ENCODE measurements at regions not wholly inside any gene's neighbourhood (a gene's known extent, or its start where the extent isn't known, plus 50 kb on each side); places are given as distances from the start of the nearest gene placed in this dataset.

- Histone ChIP-seq H3K9ac (ENCODE audit: low read length) (no peak overlapping the region), H3K36me3 (ENCODE audit: control insufficient read depth, insufficient read depth, low read length) (no peaks in the 10 kb centered on the region), H3K27me3 (ENCODE audit: control insufficient read depth, insufficient read depth, low read length) (no peaks in the 10 kb centered on the region), H3K4me1 (ENCODE audit: control insufficient read depth, insufficient read depth, low read length) (no peaks in the 10 kb centered on the region), H3K27ac (ENCODE audit: low read depth, low read length) (no peak overlapping the region), H3K4me3 (ENCODE audit: low read length) (no peak overlapping the region)
These were observed 514.2 kb downstream of the TXNL1 start for GRCh38 chr18:56124186-56124585.

- Histone ChIP-seq H3K27ac (ENCODE audit: low read depth, low read length) (no peak overlapping the region), H3K9ac (ENCODE audit: low read length) (no peak overlapping the region), H3K27me3 (ENCODE audit: control insufficient read depth, insufficient read depth, low read length) (no peaks in the 10 kb centered on the region), H3K4me1 (ENCODE audit: control insufficient read depth, insufficient read depth, low read length) (no peaks in the 10 kb centered on the region), H3K36me3 (ENCODE audit: control insufficient read depth, insufficient read depth, low read length) (no peaks in the 10 kb centered on the region), H3K4me3 (ENCODE audit: low read length) (no peak overlapping the region)
These were observed 516.7 kb downstream of the TXNL1 start for GRCh38 chr18:56121669-56122068.

DNA sequence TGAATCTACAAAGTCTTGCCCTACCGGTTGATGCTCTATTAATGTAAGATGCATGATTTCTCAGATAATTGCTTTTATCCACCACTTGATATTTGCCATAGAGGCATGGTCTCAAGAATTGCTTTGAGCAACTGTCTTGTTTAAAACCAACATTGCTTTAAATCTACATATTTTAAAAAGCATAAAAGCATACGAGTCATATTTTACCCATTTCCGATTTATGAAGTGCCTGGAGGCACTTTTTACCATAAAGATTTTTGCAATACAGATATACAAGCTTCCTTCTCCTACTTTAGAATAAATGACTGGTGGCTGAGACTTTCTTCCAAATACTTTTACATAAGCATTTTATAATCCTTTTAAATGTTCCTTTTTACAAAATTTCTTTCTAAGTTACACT lies 517.6 kb downstream of the TXNL1 start:
- no peak overlapping the region for H3K9ac ChIP-seq (ENCODE audit: low read length)
- H3K4me3 ChIP-seq (ENCODE audit: low read length): no peak overlapping the region
- no peaks in the 10 kb centered on the region for H3K36me3 ChIP-seq (ENCODE audit: control insufficient read depth, insufficient read depth, low read length)
- no peaks in the 10 kb centered on the region for H3K4me1 ChIP-seq (ENCODE audit: control insufficient read depth, insufficient read depth, low read length)
- H3K27me3 ChIP-seq (ENCODE audit: control insufficient read depth, insufficient read depth, low read length): no peaks in the 10 kb centered on the region
- no peak overlapping the region for H3K27ac ChIP-seq (ENCODE audit: low read depth, low read length)

- Histone ChIP-seq H3K27me3 (ENCODE audit: control insufficient read depth, insufficient read depth, low read length) (no peaks in the 10 kb centered on the region), H3K4me3 (ENCODE audit: low read length) (no peak overlapping the region), H3K36me3 (ENCODE audit: control insufficient read depth, insufficient read depth, low read length) (no peaks in the 10 kb centered on the region), H3K27ac (ENCODE audit: low read depth, low read length) (no peak overlapping the region), H3K4me1 (ENCODE audit: control insufficient read depth, insufficient read depth, low read length) (no peaks in the 10 kb centered on the region), H3K9ac (ENCODE audit: low read length) (no peak overlapping the region)
These were observed 518.7 kb downstream of the TXNL1 start for GRCh38 chr18:56119681-56120080.

DNA sequence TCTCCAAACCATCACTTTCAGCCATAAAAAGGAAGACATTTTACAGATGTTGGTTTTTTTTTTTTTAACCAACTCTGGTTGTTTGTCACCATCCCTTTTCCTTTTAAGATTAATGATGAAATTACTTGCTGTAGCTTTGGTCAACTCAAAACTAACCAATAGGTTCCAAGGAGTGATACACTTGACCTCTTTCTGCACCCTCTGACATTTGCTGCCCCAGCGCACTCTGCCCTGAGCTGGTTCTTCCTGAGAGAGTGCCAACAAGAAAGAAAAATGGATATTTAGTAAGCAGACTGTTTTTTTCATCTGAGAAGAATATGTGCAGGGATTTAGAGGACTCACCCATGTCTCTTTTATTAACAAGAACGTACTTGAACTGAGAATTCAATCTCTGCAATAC lies 520.0 kb downstream of the TXNL1 start:
- Histone ChIP-seq H3K27me3 (ENCODE audit: control insufficient read depth, insufficient read depth, low read length) (no peaks in the 10 kb centered on the region), H3K4me3 (ENCODE audit: low read length) (no peak overlapping the region), H3K4me1 (ENCODE audit: control insufficient read depth, insufficient read depth, low read length) (no peaks in the 10 kb centered on the region), H3K27ac (ENCODE audit: low read depth, low read length) (no peak overlapping the region), H3K36me3 (ENCODE audit: control insufficient read depth, insufficient read depth, low read length) (no peaks in the 10 kb centered on the region), H3K9ac (ENCODE audit: low read length) (no peak overlapping the region)

DNA sequence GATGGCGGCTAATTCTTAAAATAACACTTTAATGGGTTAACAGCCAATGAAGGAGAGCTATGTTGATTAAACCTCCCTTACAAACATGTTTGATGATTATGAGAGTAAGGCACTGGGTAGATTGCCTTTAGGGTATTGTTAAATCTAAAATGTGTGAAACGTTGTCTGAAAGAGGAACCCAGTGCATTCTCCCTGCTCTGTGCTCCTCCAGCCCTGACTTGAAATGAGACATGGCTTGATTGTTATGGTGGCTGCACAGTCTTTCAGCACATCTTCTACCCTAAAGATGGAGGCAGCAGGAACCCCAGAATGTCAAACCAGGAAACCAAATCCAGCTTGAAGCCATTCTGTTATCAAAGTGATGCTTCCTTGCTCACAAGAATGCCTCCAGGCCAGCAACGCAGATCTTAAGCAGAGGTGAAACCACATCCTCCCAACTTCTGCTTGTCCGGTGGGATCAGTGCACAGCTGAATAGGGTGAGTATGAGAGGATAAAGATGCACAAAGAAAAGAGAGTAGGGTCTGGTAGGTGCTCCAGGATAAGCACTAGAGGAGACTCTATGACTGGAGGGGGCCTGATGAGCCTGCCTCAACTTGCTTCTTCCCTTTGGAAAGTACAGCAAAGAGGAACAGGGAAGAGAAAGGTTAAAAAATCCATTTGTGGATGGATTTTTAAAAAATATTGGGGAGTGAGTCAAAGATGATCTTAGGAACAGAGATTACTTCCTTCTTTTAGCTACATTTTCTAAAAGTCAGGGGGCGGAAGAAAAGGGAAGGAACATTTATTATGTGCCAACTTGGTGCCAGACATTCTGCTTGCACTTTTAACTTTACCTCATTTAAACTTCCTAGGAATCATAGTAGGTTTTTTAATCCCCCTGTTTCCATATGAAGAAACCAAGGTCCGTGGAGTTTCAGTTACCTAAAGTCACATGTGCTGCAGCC lies 523.0 kb downstream of the TXNL1 start:
- H3K27ac ChIP-seq (ENCODE audit: low read depth, low read length): no peak overlapping the region
- H3K36me3 ChIP-seq (ENCODE audit: control insufficient read depth, insufficient read depth, low read length): no peaks in the 10 kb centered on the region
- no peaks in the 10 kb centered on the region for H3K27me3 ChIP-seq (ENCODE audit: control insufficient read depth, insufficient read depth, low read length)
- H3K9ac ChIP-seq (ENCODE audit: low read length): no peak overlapping the region
- no peak overlapping the region for H3K4me3 ChIP-seq (ENCODE audit: low read length)
- H3K4me1 ChIP-seq (ENCODE audit: control insufficient read depth, insufficient read depth, low read length): no peaks in the 10 kb centered on the region

GRCh38 chr18:56112984-56113383 lies 525.0 kb upstream of the TCF4 start:
- no peaks in the 10 kb centered on the region for H3K27me3 ChIP-seq (ENCODE audit: control insufficient read depth, insufficient read depth, low read length)
- H3K9ac ChIP-seq (ENCODE audit: low read length): no peak overlapping the region
- H3K4me1 ChIP-seq (ENCODE audit: control insufficient read depth, insufficient read depth, low read length): no peaks in the 10 kb centered on the region
- H3K27ac ChIP-seq (ENCODE audit: low read depth, low read length): no peak overlapping the region
- no peaks in the 10 kb centered on the region for H3K36me3 ChIP-seq (ENCODE audit: control insufficient read depth, insufficient read depth, low read length)
- no peak overlapping the region for H3K4me3 ChIP-seq (ENCODE audit: low read length)

GRCh38 chr18:56112013-56112749 lies 524.2 kb upstream of the TCF4 start:
- H3K4me3 ChIP-seq (ENCODE audit: low read length): no peak overlapping the region
- H3K9ac ChIP-seq (ENCODE audit: low read length): no peak overlapping the region
- H3K27me3 ChIP-seq (ENCODE audit: control insufficient read depth, insufficient read depth, low read length): no peaks in the 10 kb centered on the region
- no peaks in the 10 kb centered on the region for H3K36me3 ChIP-seq (ENCODE audit: control insufficient read depth, insufficient read depth, low read length)
- no peaks in the 10 kb centered on the region for H3K4me1 ChIP-seq (ENCODE audit: control insufficient read depth, insufficient read depth, low read length)
- no peak overlapping the region for H3K27ac ChIP-seq (ENCODE audit: low read depth, low read length)

GRCh38 chr18:56109757-56110156 lies 521.8 kb upstream of the TCF4 start:
- H3K9ac ChIP-seq (ENCODE audit: low read length): no peak overlapping the region
- H3K27ac ChIP-seq (ENCODE audit: low read depth, low read length): no peak overlapping the region
- H3K36me3 ChIP-seq (ENCODE audit: control insufficient read depth, insufficient read depth, low read length): no peaks in the 10 kb centered on the region
- H3K4me1 ChIP-seq (ENCODE audit: control insufficient read depth, insufficient read depth, low read length): no peaks in the 10 kb centered on the region
- H3K27me3 ChIP-seq (ENCODE audit: control insufficient read depth, insufficient read depth, low read length): no peaks in the 10 kb centered on the region
- H3K4me3 ChIP-seq (ENCODE audit: low read length): no peak overlapping the region

DNA sequence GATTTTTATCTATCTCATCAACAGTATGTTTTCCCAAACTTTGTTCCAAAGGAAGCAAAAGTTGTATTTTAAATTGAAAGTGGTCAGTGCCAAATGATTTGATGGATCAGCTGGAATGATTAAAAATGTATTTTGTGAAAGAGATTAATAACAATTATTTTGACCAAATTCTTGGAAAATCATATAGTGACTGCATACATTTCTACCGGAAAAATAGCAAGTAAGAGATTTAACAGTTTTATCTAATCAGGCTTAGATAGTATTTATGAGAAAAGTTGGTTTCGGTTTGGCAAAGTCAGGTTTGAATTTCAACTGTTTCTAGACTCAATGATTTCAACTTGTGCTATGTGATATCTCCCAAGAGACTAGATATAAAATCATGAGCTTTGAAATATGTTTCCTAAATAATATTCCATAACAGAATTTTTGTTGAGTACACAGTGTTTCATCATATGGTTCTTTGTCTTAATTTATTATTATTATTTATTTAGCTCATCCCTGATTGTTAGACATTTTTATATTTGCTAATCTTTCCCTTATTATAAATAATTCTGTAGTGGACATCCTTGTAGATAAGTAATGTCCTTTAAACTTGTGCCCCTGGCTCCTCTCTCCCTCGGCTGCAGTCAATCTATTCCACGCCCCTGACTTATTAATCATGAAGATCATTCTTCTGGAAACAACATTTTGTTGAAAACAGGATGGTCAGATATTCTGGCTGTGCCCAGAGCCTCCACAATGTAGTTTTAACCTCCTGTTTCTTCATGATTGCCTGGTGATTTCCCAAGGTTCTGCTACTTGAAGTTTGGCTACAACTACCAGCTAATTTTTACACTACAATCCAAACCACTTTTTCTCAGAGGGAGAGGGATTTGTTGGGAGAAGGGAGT lies 520.7 kb upstream of the TCF4 start:
- H3K27me3 ChIP-seq (ENCODE audit: control insufficient read depth, insufficient read depth, low read length): no peaks in the 10 kb centered on the region
- no peaks in the 10 kb centered on the region for H3K36me3 ChIP-seq (ENCODE audit: control insufficient read depth, insufficient read depth, low read length)
- H3K27ac ChIP-seq (ENCODE audit: low read depth, low read length): no peak overlapping the region
- no peaks in the 10 kb centered on the region for H3K4me1 ChIP-seq (ENCODE audit: control insufficient read depth, insufficient read depth, low read length)
- no peak overlapping the region for H3K9ac ChIP-seq (ENCODE audit: low read length)
- no peak overlapping the region for H3K4me3 ChIP-seq (ENCODE audit: low read length)

DNA sequence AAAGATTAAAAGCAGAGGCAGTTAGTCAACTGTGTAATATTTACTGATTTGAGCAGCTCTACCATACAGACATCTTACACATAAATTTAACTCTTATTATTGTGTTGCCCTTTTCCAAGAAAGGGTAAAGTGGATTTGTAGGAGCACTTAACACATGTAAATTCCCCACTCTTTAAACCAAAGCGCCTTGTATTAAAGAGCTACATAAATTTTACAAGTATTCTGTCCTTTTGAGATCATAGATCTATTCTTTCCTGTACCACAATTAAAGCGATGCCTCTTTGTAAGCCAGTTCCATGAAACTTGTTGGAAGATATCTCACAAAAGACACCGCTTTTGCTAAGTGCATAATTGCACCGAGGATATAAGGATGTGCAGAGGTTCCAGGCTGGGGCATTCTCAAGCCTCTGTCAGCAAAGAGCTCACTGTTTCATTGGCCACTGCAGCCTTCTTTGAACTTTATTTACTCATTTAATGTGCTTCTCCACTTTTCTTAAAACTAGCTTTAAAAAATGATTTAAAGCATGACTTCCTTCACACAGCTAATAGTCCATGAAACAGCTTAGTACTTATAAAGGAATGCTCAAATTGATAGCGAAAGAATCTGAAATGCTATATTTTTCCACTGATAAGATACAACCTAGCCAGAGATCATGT lies 520.0 kb upstream of the TCF4 start:
- Histone ChIP-seq H3K4me1 (ENCODE audit: control insufficient read depth, insufficient read depth, low read length) (no peaks in the 10 kb centered on the region), H3K36me3 (ENCODE audit: control insufficient read depth, insufficient read depth, low read length) (no peaks in the 10 kb centered on the region), H3K4me3 (ENCODE audit: low read length) (no peak overlapping the region), H3K27me3 (ENCODE audit: control insufficient read depth, insufficient read depth, low read length) (no peaks in the 10 kb centered on the region), H3K27ac (ENCODE audit: low read depth, low read length) (no peak overlapping the region), H3K9ac (ENCODE audit: low read length) (no peak overlapping the region)

Data from rectal smooth muscle tissue (tissue), 1 donor.